ENCODE measurements at regions not wholly inside any gene's neighbourhood (a gene's known extent, or its start where the extent isn't known, plus 50 kb on each side); places are given as distances from the start of the nearest gene placed in this dataset.

DNA sequence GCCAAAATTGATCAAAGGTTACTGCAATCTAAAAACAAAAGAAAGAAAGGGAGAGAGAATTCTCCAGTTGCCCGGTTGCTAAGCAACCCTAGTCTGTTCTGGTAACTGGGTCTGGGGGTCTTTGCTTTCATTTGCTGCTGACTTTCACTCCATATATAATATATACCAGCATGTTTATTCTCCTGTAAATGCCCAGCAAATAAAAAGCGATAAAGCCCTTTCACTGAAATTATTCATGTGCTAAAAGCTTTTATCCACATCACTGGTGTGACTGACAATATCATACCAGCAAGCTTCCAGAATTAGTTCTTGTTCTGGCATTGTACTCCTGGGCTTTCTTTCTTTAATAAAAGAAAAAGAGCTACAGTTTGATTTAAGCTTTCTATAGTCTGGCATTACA, 75.5 kb upstream of the ST8SIA3 start:
- Histone ChIP-seq H3K9me3 (ENCODE audit: control insufficient read depth, low read depth, low read length) (no peaks in the 10 kb centered on the region), H4K91ac (ENCODE audit: insufficient read length, low read depth, low read length) (no peak overlapping the region), H3K27me3 (ENCODE audit: insufficient read depth, low read length) (no peaks in the 10 kb centered on the region), H3K23ac (ENCODE audit: insufficient read length, low read depth, low read length) (no peak overlapping the region), H3K23me2 (ENCODE audit: insufficient read length, low read depth, low read length, poor library complexity, severe bottlenecking) (no peaks in the 10 kb centered on the region), H3K56ac (ENCODE audit: insufficient read length, low read depth, low read length) (no peak overlapping the region), H4K8ac (replicated peaks; ENCODE audit: insufficient read length, low read depth, low read length) (no peak overlapping the region), H3K14ac (ENCODE audit: insufficient read depth, low read length) (no peak overlapping the region), H3K4me1 (ENCODE audit: insufficient read depth, low read length) (no peaks in the 10 kb centered on the region), H3K18ac (ENCODE audit: insufficient read length, low read depth, low read length) (no peak overlapping the region), H2AK5ac (ENCODE audit: insufficient read length, low read length) (no peak overlapping the region), H2BK12ac (ENCODE audit: insufficient read length, low read depth, low read length) (no peak overlapping the region), H3K79me2 (ENCODE audit: insufficient read depth, low read length) (no peaks in the 10 kb centered on the region), H2BK20ac (ENCODE audit: low read depth, low read length, poor library complexity, severe bottlenecking) (no peak overlapping the region), H2BK15ac (ENCODE audit: low read depth, low read length) (no peak overlapping the region), H3T11ph (ENCODE audit: low read length) (no peak overlapping the region), H2BK120ac (ENCODE audit: low read depth, low read length, poor library complexity, severe bottlenecking) (no peak overlapping the region), H3K9ac (ENCODE audit: extremely low read depth, insufficient read length, low read length) (no peak overlapping the region), H3K4me2 (ENCODE audit: insufficient read depth, insufficient read length, low read length) (no peak overlapping the region), H4K5ac (ENCODE audit: insufficient read length, low read depth, low read length) (no peak overlapping the region), H4K20me1 (ENCODE audit: control insufficient read depth, insufficient read depth, insufficient read length) (no peaks in the 10 kb centered on the region), H2BK5ac (ENCODE audit: insufficient read length, low read length) (no peak overlapping the region), H3K79me1 (ENCODE audit: insufficient read depth, low read depth, low read length, poor library complexity, severe bottlenecking) (no peaks in the 10 kb centered on the region), H3K4ac (ENCODE audit: low read depth, low read length) (no peak overlapping the region), H2AFZ (ENCODE audit: low read length) (no peak overlapping the region), H3K27ac (ENCODE audit: insufficient read length, low read depth, low read length) (no peak overlapping the region)
- no peaks in the 10 kb centered on the region for H3K9me3 Mint-ChIP-seq
- peaks cover 6% of the 10 kb centered on the region for H3K27me3 Mint-ChIP-seq (ENCODE audit: low read depth)
- no peak overlapping the region for H3K27ac Mint-ChIP-seq
- no peaks in the 10 kb centered on the region; a peak in 1 of 7 replicates for H3K36me3 Mint-ChIP-seq (ENCODE audit: insufficient read depth in 1 of 3, low read depth in 3 of 3)
- no peak for DNase-seq
- no peak for TF ChIP-seq CTCF (conservative IDR thresholded peaks at IDR 0.05)
- peaks cover 0 to 23% of the 10 kb centered on the region in 2 experiments for H3K4me1 Mint-ChIP-seq
- no CpG with 5 or more reads among the region's 2 CpGs for WGBS (ENCODE audit: extremely low coverage, insufficient read length, low lambda C conversion rate)
- H3K4me3 Mint-ChIP-seq, result no peak overlapping the region
